Islet precursor cell (in vitro differentiated cells): ENCODE measurements at regions not wholly inside any gene's neighbourhood (a gene's known extent, or its start where the extent isn't known, plus 50 kb on each side); places are given as distances from the start of the nearest gene placed in this dataset.
"Not testable (repeated sequence)": the region's sequence is repeated elsewhere in the genome, so short reads cannot be mapped to it uniquely, and the experiment has no call there.

Experiments used
- DNase-seq: peaks from one replicate; pipeline ENCODE4 v3.0.0-alpha.2; 2018

GRCh38 chr15:85267158-85267857 lies 113.1 kb upstream of the AKAP13 start:
- DNase-seq: not testable (repeated sequence)

- no peak for DNase-seq
Observed at GRCh38 chr15:85274315-85275050, 105.9 kb upstream of the AKAP13 start.

DNA sequence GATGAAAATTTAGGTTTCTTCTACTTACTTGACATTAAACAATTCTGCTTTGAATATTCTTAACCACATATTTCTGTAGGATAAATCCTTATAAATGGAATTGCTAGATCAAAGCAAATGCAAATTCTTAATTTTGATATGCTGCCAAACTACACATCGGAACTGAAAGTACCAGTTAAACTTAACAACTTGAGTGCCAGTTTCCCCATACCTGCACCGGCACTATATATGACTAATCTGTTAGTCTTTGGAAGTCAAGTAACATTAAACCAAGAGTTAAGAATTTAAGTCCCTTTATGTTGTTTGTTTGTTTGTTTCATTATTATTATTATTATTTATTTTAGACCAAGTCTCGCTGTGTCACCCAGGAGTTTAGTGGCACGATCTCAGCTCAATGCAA lies 103.9 kb upstream of the AKAP13 start:
- DNase-seq: no peak

- no peak for DNase-seq
Observed at GRCh38 chr15:85276921-85277320, 103.5 kb upstream of the AKAP13 start.

DNA sequence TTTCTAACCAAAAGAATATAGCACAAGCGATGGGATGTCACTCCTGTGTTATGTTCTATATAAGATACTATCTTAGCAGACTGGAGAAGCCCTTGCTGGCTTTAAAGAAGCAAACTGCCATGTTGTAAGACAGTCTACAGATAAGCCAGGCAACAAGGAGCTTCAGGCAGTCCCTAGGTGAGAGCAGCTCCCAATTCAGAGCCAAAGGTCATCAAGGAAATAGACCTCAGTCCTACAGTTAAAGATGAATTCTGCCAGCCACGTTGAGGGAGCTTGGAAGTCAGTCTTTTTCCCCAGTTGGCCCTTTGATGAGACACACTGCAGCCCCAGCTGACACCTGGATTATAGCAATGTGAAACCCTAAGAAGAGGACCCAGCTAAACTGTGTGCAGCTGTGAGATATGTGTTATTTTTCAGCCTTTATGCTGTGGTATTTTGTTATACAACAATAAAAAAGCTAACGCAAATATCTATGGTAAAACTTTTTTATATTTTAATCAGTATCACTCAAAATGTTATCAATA lies 102.5 kb upstream of the AKAP13 start:
- DNase-seq: no peak

GRCh38 chr15:85280203-85280602 lies 100.2 kb upstream of the AKAP13 start:
- DNase-seq: peak; percentile 4

DNA sequence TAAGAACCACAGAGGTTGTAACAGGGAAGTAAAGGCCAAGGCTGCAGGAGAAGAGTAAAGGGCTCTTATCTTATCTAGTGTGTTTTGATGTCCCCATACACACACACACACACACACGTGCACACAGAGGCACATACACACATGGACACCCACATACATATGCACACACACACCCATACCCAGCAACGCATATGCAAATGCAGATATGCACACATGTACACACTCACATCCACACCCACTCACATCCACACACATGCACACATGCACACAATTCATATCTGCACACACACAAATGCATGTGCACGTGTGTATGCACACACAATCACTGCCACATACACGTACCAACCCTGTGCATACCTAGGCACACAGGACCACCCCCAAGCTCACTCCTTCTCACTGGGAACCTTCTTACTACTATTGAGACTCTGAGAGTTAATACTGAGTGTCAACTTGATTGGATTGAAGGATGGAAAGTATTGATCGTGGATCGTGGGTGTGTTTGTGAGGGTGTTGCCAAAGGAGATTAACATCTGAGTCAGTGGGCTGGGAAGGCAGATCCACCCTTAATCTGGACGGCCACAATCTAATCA lies 99.0 kb upstream of the AKAP13 start:
- DNase-seq: peak; percentile 20

DNA sequence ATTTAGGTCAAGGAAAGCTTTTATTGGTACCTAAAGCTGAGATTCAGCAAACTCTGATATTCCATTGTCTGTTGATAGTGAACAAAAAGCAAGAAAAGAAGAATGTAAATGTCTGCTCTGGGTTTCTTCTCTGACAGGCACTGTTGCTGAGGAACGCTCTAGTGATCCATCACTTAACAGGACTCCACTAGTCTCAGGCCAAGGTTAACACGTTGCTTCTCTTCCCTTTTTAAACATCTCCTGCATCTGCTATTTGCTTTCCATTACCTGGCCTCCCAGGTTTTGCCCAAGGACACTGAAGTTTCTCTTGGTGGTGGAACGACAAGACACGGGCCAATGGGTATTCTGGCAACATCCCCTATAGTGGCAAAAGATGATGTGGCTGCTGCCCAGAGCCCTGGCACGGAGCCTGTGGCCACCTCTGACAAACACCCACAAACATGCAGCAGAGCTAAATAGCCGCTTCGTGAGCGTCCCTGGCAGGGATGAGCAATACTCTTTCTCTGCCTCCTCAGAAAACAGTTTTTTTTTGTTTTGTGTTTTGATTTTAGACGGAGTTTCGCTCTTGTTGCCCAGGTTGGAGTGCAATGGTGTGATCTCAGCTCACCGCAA lies 97.8 kb upstream of the AKAP13 start:
- DNase-seq: peak; percentile 28

GRCh38 chr15:85283815-85284214 lies 96.6 kb upstream of the AKAP13 start:
- peak; percentile 69 for DNase-seq

GRCh38 chr15:85284497-85284896 lies 95.9 kb upstream of the AKAP13 start:
- peak; percentile 8 for DNase-seq

- DNase-seq: no peak
Observed at GRCh38 chr15:85289677-85290365, 90.6 kb upstream of the AKAP13 start.

DNA sequence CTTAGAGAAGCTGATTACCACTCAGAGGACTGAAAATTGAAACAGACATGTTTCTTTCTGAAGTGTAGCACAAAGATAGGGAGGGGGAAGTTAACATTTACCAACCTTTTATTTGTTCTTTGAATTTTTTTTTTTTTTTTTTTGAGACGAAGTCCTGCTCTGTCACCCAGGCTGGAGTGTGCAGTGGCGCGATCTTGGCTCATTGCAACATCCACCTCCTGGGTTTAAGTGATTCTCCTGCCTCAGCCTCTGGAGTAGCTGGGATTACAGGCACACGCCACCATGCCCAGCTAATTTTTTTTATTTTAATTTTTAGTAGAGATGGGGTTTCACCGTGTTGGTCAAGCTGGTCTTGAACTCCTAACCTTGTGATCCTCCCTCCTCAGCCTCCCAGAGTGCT lies 87.8 kb upstream of the AKAP13 start:
- DNase-seq: not testable (repeated sequence)

DNA sequence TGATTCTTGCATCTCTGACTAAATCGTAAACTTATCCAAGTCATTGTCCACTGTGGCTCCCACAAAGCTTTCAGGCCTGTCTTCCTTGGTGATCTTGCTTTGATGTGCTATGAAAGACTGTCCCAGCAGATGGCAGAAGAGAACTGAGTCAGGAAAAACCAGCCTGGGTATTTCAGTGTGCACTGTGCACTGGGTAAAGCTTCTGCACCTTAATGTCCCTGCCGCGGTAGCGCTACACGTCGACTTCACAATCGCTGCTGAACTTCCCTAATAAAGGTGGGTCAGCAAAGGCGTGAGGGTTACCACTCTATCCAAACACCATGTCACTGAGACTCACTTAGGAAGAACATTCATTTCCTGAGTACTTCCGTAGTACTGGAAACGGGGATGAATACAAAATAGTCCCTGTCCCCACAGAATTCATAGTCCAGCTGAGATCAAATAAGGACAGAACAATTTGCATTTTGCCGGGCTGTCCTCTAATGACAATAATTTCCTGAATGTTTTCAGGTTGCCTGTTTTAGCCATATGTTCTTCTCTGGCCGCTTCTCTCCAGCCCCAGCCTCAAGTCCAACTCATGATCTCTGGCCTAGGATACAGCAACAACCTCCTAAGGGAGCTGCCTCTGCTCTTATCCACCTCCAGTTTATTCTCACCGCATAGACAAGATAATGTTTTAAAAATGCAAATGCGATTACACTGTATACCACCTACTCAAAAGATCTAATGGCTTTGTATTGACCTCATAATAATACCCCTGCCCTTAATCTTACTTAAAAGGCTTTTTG lies 83.6 kb upstream of the AKAP13 start:
- DNase-seq: peak; percentile 85

GRCh38 chr15:85297537-85297936 lies 82.9 kb upstream of the AKAP13 start:
- no peak for DNase-seq

GRCh38 chr15:85298366-85298765 lies 82.0 kb upstream of the AKAP13 start:
- DNase-seq: no peak

GRCh38 chr15:85298941-85299340 lies 81.5 kb upstream of the AKAP13 start:
- no peak for DNase-seq

DNA sequence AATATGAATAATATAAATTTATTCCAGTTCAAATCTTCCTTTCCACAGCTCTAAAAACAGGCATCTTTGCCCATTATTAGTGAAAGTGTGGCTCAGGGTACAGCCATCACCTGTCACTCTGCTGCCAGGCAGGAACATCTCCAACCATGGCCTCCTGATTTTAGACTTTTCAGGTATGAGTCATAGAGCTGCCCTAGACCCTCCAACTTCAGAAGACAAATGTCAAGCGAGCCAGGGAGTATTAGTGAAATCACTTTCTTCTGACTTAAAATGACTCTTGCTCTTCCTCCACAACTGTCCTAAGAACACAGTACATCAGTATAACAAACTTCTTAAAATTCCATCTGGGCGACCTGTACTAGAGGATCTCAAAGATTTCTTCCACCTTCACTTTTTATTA lies 78.1 kb upstream of the AKAP13 start:
- DNase-seq: no peak

GRCh38 chr15:85305050-85305449 lies 75.4 kb upstream of the AKAP13 start:
- no peak for DNase-seq

DNA sequence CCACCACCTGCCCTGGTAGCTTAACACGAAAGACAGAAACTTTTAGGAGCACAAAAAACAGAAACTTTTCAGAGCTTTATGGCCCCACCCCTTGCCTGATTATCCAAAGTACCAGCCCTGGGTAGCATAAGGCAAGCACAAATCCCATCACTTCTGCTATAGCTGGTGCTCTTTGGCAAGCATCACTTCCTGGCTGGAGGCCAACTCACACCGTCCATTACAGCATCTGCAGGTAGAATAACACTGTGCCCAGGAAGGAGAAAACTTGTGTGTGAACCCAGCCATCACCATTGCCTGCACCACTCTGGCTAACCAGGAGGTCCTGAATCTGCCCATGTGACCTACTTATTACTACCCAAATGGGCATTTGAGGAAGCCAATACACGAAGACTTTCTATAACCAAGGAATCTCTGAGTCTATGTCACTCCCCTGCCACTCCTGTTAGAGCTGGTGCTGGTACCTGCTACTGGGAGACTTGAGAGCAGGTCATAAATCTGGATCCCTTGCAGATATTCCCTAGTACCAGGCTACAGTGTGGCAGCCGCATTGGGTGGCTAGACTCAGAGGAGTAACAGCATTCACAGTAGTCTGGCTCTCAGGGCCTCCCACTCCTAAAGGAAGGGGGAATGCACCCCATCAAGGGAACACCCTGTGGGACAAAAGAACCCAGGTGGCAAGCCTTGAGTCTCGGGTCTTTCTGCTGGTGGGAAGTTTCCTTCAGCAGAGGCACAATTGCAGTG lies 73.3 kb upstream of the AKAP13 start:
- no peak for DNase-seq

- no peak for DNase-seq
Observed at GRCh38 chr15:85307687-85308045, 72.7 kb upstream of the AKAP13 start.

GRCh38 chr15:85311647-85312046 lies 68.8 kb upstream of the AKAP13 start:
- no peak for DNase-seq
